GM12872 (cell line): ENCODE measurements at regions not wholly inside any gene's neighbourhood (a gene's known extent, or its start where the extent isn't known, plus 50 kb on each side); places are given as distances from the start of the nearest gene placed in this dataset.

Experiments
- CTCF ChIP-seq: IDR thresholded peaks from 3 replicates; pipeline ENCODE4 v1.5.1; 2011; ENCODE audit warnings: low read depth, mild to moderate bottlenecking, low read length, moderate library complexity; ENCODE audit not compliant: insufficient read depth

GRCh38 chr2:41004700-41005099, 552.8 kb upstream of the SLC8A1 start:
- no peak for TF ChIP-seq CTCF

GRCh38 chr2:41020358-41020757, 568.5 kb upstream of the SLC8A1 start:
- no peak for TF ChIP-seq CTCF

GRCh38 chr2:41024816-41025215, 572.9 kb upstream of the SLC8A1 start:
- TF ChIP-seq CTCF, result no peak

GRCh38 chr2:41026613-41027012, 574.7 kb upstream of the SLC8A1 start:
- no peak for TF ChIP-seq CTCF

GRCh38 chr2:41027095-41027494, 575.2 kb upstream of the SLC8A1 start:
- no peak for TF ChIP-seq CTCF

GRCh38 chr2:41031282-41031681, 579.4 kb upstream of the SLC8A1 start:
- no peak for TF ChIP-seq CTCF

GRCh38 chr2:41032715-41033114, 580.8 kb upstream of the SLC8A1 start:
- no peak for TF ChIP-seq CTCF

GRCh38 chr2:41033127-41033526, 581.2 kb upstream of the SLC8A1 start:
- TF ChIP-seq CTCF, result no peak
